ENCODE measurements at regions not wholly inside any gene's neighbourhood (a gene's known extent, or its start where the extent isn't known, plus 50 kb on each side); places are given as distances from the start of the nearest gene placed in this dataset.

DNA sequence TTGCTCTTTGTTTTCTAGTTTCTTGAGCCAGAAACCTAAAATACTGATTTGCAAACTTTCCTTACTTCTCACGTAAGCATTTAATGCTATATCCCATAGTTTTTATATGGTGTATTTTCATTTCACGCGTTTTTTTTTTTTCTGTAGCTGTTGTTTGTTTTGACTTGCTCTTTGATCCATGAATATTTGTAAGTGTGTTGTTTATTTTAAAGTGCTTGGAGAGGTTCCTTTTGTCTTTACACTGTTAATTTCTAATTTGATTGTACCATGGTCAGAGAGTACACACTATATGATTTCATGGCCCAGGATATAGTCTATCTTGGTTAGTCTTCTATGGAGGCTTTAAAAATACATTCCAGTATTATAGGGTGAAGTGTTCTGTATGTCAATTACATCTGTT lies 84.8 kb upstream of the RNF217 start:
- no peak overlapping the region for H3K4me3 ChIP-seq (ENCODE audit: control insufficient read depth in 2 of 3, extremely low read depth in 1 of 3, insufficient read depth in 2 of 3, low read depth in 1 of 3, low read length in 3 of 3)
- TF ChIP-seq, protein P1, sequence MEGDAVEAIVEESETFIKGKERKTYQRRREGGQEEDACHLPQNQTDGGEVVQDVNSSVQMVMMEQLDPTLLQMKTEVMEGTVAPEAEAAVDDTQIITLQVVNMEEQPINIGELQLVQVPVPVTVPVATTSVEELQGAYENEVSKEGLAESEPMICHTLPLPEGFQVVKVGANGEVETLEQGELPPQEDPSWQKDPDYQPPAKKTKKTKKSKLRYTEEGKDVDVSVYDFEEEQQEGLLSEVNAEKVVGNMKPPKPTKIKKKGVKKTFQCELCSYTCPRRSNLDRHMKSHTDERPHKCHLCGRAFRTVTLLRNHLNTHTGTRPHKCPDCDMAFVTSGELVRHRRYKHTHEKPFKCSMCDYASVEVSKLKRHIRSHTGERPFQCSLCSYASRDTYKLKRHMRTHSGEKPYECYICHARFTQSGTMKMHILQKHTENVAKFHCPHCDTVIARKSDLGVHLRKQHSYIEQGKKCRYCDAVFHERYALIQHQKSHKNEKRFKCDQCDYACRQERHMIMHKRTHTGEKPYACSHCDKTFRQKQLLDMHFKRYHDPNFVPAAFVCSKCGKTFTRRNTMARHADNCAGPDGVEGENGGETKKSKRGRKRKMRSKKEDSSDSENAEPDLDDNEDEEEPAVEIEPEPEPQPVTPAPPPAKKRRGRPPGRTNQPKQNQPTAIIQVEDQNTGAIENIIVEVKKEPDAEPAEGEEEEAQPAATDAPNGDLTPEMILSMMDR (optimal IDR thresholded peaks at IDR 0.05 in 1 of 3, IDR thresholded peaks at IDR 0.05 in 1 of 3, conservative IDR thresholded peaks at IDR 0.05 in 1 of 3; ENCODE audit: extremely low read depth in 1 of 3, insufficient read depth in 2 of 3, low read length in 3 of 3), result no peak
- no peak for TF ChIP-seq EZH2 (IDR thresholded peaks at IDR 0.05; ENCODE audit: low read length)
- no peaks in the 10 kb centered on the region for H3K9me3 ChIP-seq (ENCODE audit: control insufficient read depth, low read depth, low read length)
- peaks cover 13% of the 10 kb centered on the region for H3K4me1 ChIP-seq (ENCODE audit: control insufficient read depth, extremely low read depth, insufficient read depth, low read length)
- no peaks in the 10 kb centered on the region for H3K79me2 ChIP-seq (ENCODE audit: control insufficient read depth, insufficient read depth, low read length)
- no peaks in the 10 kb centered on the region for H3K9me1 ChIP-seq (ENCODE audit: control insufficient read depth, extremely low read depth, insufficient read depth, low read length)
- no peak for FAIRE-seq
- H2AFZ ChIP-seq (ENCODE audit: control insufficient read depth, low read length), result no peak overlapping the region
- dilution Hi-C loops (cut with MboI; ENCODE audit: extremely low pct_ligation_motif_present, low sequenced_read_pairs), result no loop called here
- H3K36me3 ChIP-seq (ENCODE audit: control insufficient read depth in 2 of 2, extremely low read depth in 1 of 2, insufficient read depth in 2 of 2, low read length in 2 of 2), result no peaks in the 10 kb centered on the region
- DNase-seq (ENCODE audit: low read depth, low spot score), result no peak
- H3K27me3 ChIP-seq (ENCODE audit: control insufficient read depth, extremely low read depth, insufficient read depth, low read length), result no peaks in the 10 kb centered on the region
- H3K4me2 ChIP-seq (ENCODE audit: control insufficient read depth, extremely low read depth, insufficient read depth, low read depth, low read length), result no peak overlapping the region
- H3K27ac ChIP-seq (ENCODE audit: control insufficient read depth, insufficient read depth, low read length), result no peak overlapping the region
- no peak overlapping the region for H3K9ac ChIP-seq (ENCODE audit: control insufficient read depth, extremely low read depth, insufficient read depth, low read length)
- no peaks in the 10 kb centered on the region for H4K20me1 ChIP-seq (ENCODE audit: control insufficient read depth, extremely low read depth, insufficient read depth, low read length)

DNA sequence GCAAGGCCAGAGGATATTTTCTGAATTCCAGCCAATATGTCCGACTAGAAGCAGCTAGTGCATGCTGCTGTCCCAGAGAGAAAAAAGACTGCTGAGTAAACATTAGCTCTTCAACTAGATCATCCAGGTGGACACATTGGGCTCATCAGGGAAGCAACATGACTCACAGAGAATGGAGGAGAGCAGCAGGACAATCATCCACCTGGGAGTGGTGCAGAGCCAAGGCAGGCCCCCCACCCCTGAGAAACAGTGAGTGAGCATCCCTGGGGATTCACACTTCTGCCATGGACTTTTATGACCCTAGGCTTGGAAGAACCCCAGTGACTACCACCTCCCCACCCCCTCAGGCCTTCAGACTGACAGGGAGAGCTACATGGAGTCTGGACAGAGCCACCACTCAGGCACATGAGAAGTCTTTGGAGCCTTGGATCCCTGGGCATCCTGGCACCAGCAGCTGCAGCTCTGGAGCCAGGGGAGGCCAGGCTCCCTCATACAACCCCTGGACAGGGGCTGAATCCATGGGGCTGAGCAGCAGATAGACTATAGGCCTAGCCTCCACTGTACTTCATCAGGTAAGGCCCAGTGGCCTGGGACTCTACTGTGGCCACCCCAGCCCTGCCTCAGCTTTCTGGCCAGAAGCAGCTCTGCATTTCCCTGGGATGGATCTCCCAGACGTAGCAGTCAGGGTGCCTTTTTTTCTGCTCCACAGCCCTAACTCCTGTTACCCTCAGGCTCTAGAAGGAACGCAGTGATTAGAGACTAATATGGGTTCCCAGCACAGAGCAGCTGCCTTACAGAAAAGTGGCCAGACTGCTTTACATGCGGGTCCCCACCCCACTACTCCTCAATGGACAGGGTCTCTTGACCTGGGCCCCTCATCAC lies 82.9 kb upstream of the RNF217 start:
- no peaks in the 10 kb centered on the region for H4K20me1 ChIP-seq (ENCODE audit: control insufficient read depth, extremely low read depth, insufficient read depth, low read length)
- H3K36me3 ChIP-seq (ENCODE audit: control insufficient read depth in 2 of 2, extremely low read depth in 1 of 2, insufficient read depth in 2 of 2, low read length in 2 of 2), result no peaks in the 10 kb centered on the region
- H3K4me1 ChIP-seq (ENCODE audit: control insufficient read depth, extremely low read depth, insufficient read depth, low read length), result peaks cover 21% of the 10 kb centered on the region
- H3K79me2 ChIP-seq (ENCODE audit: control insufficient read depth, insufficient read depth, low read length), result no peaks in the 10 kb centered on the region
- no peaks in the 10 kb centered on the region for H3K9me1 ChIP-seq (ENCODE audit: control insufficient read depth, extremely low read depth, insufficient read depth, low read length)
- H3K9ac ChIP-seq (ENCODE audit: control insufficient read depth, extremely low read depth, insufficient read depth, low read length), result no peak overlapping the region
- H3K27ac ChIP-seq (ENCODE audit: control insufficient read depth, insufficient read depth, low read length), result no peak overlapping the region
- H3K4me2 ChIP-seq (ENCODE audit: control insufficient read depth, extremely low read depth, insufficient read depth, low read depth, low read length), result no peak overlapping the region
- dilution Hi-C loops (cut with MboI; ENCODE audit: extremely low pct_ligation_motif_present, low sequenced_read_pairs), result no loop called here
- no peak overlapping the region for H2AFZ ChIP-seq (ENCODE audit: control insufficient read depth, low read length)
- DNase-seq (ENCODE audit: low read depth, low spot score) (no peak), FAIRE-seq (no peak)
- no peak overlapping the region for H3K4me3 ChIP-seq (ENCODE audit: control insufficient read depth in 2 of 3, extremely low read depth in 1 of 3, insufficient read depth in 2 of 3, low read depth in 1 of 3, low read length in 3 of 3)
- TF ChIP-seq, protein P1 (optimal IDR thresholded peaks at IDR 0.05 in 1 of 3, IDR thresholded peaks at IDR 0.05 in 1 of 3, conservative IDR thresholded peaks at IDR 0.05 in 1 of 3; ENCODE audit: extremely low read depth in 1 of 3, insufficient read depth in 2 of 3, low read length in 3 of 3), result no peak
- no peak for TF ChIP-seq EZH2 (IDR thresholded peaks at IDR 0.05; ENCODE audit: low read length)
- H3K9me3 ChIP-seq (ENCODE audit: control insufficient read depth, low read depth, low read length), result no peaks in the 10 kb centered on the region
- H3K27me3 ChIP-seq (ENCODE audit: control insufficient read depth, extremely low read depth, insufficient read depth, low read length), result no peaks in the 10 kb centered on the region

Measured in keratinocyte (primary cell).